ENCODE measurements at regions not wholly inside any gene's neighbourhood (a gene's known extent, or its start where the extent isn't known, plus 50 kb on each side); places are given as distances from the start of the nearest gene placed in this dataset.

GRCh38 chr9:103474156-103474555 lies 479.0 kb downstream of the CYLC2 start:
- Mint-ChIP-seq H3K36me3 (ENCODE audit: low read depth) (peaks cover 52% of the 10 kb centered on the region), H3K4me1 (no peaks in the 10 kb centered on the region), H3K9me3 (peaks cover 91% of the 10 kb centered on the region), H3K27me3 (ENCODE audit: insufficient read depth, low read depth, poor library complexity) (no peaks in the 10 kb centered on the region), H3K4me3 (no peak overlapping the region), H3K27ac (no peak overlapping the region)
- H3K4me2 ChIP-seq: no peak overlapping the region
- H3K27me3 ChIP-seq (ENCODE audit: insufficient read depth): no peaks in the 10 kb centered on the region
- H3K9me2 ChIP-seq (ENCODE audit: insufficient read depth): no peaks in the 10 kb centered on the region
- TF ChIP-seq REST (IDR thresholded peaks at IDR 0.05; ENCODE audit: unreplicated experiment) (no peak), JUNB (IDR thresholded peaks at IDR 0.05; ENCODE audit: unreplicated experiment) (no peak), NANOG (IDR thresholded peaks at IDR 0.05; ENCODE audit: borderline replicate concordance) (no peak), EZH2 (IDR thresholded peaks at IDR 0.05; ENCODE audit: low read depth, unreplicated experiment) (no peak), CREB1 (CRISPR knock-in tag; IDR thresholded peaks at IDR 0.05; ENCODE audit: low read depth) (no peak), STAT1 (IDR thresholded peaks at IDR 0.05; ENCODE audit: unreplicated experiment) (no peak), CTCF (conservative IDR thresholded peaks at IDR 0.05; ENCODE audit: low read depth in 2 of 2) (no peak), ZNF114 (CRISPR knock-in tag; IDR thresholded peaks at IDR 0.05) (no peak)
- TF ChIP-seq, protein P1, sequence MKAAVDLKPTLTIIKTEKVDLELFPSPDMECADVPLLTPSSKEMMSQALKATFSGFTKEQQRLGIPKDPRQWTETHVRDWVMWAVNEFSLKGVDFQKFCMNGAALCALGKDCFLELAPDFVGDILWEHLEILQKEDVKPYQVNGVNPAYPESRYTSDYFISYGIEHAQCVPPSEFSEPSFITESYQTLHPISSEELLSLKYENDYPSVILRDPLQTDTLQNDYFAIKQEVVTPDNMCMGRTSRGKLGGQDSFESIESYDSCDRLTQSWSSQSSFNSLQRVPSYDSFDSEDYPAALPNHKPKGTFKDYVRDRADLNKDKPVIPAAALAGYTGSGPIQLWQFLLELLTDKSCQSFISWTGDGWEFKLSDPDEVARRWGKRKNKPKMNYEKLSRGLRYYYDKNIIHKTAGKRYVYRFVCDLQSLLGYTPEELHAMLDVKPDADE (IDR thresholded peaks at IDR 0.05): no peak
- TF ChIP-seq, protein P2, sequence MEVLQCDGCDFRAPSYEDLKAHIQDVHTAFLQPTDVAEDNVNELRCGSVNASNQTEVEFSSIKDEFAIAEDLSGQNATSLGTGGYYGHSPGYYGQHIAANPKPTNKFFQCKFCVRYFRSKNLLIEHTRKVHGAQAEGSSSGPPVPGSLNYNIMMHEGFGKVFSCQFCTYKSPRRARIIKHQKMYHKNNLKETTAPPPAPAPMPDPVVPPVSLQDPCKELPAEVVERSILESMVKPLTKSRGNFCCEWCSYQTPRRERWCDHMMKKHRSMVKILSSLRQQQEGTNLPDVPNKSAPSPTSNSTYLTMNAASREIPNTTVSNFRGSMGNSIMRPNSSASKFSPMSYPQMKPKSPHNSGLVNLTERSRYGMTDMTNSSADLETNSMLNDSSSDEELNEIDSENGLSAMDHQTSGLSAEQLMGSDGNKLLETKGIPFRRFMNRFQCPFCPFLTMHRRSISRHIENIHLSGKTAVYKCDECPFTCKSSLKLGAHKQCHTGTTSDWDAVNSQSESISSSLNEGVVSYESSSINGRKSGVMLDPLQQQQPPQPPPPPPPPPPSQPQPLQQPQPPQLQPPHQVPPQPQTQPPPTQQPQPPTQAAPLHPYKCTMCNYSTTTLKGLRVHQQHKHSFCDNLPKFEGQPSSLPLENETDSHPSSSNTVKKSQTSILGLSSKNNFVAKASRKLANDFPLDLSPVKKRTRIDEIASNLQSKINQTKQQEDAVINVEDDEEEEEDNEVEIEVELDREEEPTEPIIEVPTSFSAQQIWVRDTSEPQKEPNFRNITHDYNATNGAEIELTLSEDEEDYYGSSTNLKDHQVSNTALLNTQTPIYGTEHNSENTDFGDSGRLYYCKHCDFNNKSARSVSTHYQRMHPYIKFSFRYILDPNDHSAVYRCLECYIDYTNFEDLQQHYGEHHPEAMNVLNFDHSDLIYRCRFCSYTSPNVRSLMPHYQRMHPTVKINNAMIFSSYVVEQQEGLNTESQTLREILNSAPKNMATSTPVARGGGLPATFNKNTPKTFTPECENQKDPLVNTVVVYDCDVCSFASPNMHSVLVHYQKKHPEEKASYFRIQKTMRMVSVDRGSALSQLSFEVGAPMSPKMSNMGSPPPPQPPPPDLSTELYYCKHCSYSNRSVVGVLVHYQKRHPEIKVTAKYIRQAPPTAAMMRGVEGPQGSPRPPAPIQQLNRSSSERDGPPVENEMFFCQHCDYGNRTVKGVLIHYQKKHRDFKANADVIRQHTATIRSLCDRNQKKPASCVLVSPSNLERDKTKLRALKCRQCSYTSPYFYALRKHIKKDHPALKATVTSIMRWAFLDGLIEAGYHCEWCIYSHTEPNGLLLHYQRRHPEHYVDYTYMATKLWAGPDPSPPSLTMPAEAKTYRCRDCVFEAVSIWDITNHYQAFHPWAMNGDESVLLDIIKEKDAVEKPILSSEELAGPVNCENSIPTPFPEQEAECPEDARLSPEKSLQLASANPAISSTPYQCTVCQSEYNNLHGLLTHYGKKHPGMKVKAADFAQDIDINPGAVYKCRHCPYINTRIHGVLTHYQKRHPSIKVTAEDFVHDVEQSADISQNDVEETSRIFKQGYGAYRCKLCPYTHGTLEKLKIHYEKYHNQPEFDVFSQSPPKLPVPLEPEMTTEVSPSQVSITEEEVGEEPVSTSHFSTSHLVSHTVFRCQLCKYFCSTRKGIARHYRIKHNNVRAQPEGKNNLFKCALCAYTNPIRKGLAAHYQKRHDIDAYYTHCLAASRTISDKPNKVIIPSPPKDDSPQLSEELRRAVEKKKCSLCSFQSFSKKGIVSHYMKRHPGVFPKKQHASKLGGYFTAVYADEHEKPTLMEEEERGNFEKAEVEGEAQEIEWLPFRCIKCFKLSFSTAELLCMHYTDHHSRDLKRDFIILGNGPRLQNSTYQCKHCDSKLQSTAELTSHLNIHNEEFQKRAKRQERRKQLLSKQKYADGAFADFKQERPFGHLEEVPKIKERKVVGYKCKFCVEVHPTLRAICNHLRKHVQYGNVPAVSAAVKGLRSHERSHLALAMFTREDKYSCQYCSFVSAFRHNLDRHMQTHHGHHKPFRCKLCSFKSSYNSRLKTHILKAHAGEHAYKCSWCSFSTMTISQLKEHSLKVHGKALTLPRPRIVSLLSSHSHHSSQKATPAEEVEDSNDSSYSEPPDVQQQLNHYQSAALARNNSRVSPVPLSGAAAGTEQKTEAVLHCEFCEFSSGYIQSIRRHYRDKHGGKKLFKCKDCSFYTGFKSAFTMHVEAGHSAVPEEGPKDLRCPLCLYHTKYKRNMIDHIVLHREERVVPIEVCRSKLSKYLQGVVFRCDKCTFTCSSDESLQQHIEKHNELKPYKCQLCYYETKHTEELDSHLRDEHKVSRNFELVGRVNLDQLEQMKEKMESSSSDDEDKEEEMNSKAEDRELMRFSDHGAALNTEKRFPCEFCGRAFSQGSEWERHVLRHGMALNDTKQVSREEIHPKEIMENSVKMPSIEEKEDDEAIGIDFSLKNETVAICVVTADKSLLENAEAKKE (CRISPR knock-in tag; IDR thresholded peaks at IDR 0.05): no peak
- no peaks in the 10 kb centered on the region for H4K20me1 ChIP-seq (replicated peaks; ENCODE audit: insufficient read depth)
- no peak overlapping the region for H3K4me3 ChIP-seq
- no peaks in the 10 kb centered on the region for H3K4me1 ChIP-seq (ENCODE audit: insufficient read depth)
- DNase-seq (ENCODE audit: low spot score) (no peak), ATAC-seq (no peak)
- H3K36me3 ChIP-seq (ENCODE audit: insufficient read depth): peaks cover 2% of the 10 kb centered on the region; the same call in 1 of the 2 replicates
- no peak overlapping the region for H2AFZ ChIP-seq
- no peak overlapping the region for H3K27ac ChIP-seq (ENCODE audit: low read depth)
- H3K79me2 ChIP-seq (replicated peaks; ENCODE audit: insufficient read depth): no peaks in the 10 kb centered on the region
- H3F3A ChIP-seq (replicated peaks; ENCODE audit: low read depth): no peaks in the 10 kb centered on the region
